ENCODE measurements at regions not wholly inside any gene's neighbourhood (a gene's known extent, or its start where the extent isn't known, plus 50 kb on each side); places are given as distances from the start of the nearest gene placed in this dataset.

DNA sequence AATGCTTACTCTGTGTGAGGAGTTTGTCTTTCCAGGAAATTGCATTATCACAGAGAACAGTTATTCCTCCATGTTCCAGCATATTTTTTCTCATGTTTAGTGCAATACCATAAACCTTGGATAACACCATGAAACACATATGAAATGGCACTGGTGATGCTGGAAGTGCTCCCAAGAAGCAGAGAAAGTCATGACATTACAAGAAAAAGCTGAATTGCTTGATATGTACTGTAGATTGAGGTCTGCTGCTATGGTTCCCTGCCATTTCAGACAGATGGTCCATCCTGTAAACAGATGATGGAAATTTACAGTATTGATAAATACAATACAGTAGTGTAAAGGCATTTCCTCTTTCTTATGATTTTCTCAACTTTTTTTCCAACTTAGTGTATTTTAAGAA, 422.1 kb downstream of the LRRIQ3 start:
- TF ChIP-seq POLR2A (IDR thresholded peaks at IDR 0.05): no peak
- TF ChIP-seq, protein P1, sequence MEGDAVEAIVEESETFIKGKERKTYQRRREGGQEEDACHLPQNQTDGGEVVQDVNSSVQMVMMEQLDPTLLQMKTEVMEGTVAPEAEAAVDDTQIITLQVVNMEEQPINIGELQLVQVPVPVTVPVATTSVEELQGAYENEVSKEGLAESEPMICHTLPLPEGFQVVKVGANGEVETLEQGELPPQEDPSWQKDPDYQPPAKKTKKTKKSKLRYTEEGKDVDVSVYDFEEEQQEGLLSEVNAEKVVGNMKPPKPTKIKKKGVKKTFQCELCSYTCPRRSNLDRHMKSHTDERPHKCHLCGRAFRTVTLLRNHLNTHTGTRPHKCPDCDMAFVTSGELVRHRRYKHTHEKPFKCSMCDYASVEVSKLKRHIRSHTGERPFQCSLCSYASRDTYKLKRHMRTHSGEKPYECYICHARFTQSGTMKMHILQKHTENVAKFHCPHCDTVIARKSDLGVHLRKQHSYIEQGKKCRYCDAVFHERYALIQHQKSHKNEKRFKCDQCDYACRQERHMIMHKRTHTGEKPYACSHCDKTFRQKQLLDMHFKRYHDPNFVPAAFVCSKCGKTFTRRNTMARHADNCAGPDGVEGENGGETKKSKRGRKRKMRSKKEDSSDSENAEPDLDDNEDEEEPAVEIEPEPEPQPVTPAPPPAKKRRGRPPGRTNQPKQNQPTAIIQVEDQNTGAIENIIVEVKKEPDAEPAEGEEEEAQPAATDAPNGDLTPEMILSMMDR (IDR thresholded peaks at IDR 0.05): no peak

DNA sequence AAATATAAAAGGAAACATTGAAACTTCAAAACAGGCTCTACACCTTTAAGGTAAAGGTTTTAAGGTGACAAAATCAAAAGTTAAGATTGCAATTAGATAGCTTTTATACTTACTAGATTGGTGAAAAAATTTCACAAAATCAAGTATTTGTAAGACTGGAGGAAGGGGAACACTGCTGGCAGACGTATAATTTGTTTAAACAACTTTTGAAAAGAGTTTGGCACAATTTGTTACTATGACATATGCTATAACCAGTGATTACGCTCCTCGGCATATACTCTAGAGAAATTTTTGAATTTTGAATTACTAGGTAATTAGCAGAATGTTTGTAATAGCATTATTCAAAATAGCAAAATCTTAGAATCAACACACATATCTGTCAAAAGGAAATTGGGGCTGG, 425.0 kb downstream of the LRRIQ3 start:
- no peak for TF ChIP-seq POLR2A (IDR thresholded peaks at IDR 0.05)
- TF ChIP-seq, protein P1 (IDR thresholded peaks at IDR 0.05): no peak
- intact Hi-C loops (cut with DNase I; ENCODE audit: low total_unique reads): no loop called here
- H3K36me3 ChIP-seq (ENCODE audit: low read depth, missing control alignments): no peaks in the 10 kb centered on the region
- H3K27me3 ChIP-seq: no peaks in the 10 kb centered on the region
- no peak overlapping the region for H3K27ac ChIP-seq
- H3K4me3 ChIP-seq: no peak overlapping the region
- H3K4me1 ChIP-seq: no peaks in the 10 kb centered on the region
- 82 to 86% methylated on average over 3 of the region's 3 CpGs for WGBS, 2 donors
- no peaks in the 10 kb centered on the region for H3K9me3 ChIP-seq
- no peak for DNase-seq

More for the DNA sequence above, 422.1 kb downstream of the LRRIQ3 start:
- Histone ChIP-seq H3K9me3 (no peaks in the 10 kb centered on the region), H3K27ac (no peak overlapping the region), H3K4me3 (no peak overlapping the region), H3K36me3 (ENCODE audit: low read depth, missing control alignments) (no peaks in the 10 kb centered on the region), H3K27me3 (no peaks in the 10 kb centered on the region), H3K4me1 (no peaks in the 10 kb centered on the region)
- no peak for DNase-seq
- intact Hi-C loops (cut with DNase I; ENCODE audit: low total_unique reads): no loop called here

DNA sequence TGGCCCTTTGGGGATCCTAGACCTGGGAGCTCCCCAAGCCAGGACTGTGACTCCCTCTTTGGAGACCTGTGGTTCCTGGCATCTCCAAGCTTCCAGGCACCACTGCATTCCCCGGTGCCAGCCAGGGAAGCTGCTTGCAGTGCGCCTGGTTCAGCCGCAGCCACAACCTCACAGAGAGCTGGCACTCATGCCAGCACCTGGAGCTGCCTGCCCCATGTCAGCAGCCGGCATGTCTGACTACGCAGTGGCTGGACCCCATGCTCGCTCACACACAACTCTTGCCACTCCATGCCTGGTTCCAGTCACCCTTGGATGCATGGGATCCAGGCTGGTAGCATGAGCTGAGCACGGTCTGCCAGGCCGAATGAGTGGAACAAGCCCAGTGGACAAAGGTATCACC, 426.6 kb downstream of the LRRIQ3 start:
- no peak overlapping the region for H3K4me3 ChIP-seq
- H3K4me1 ChIP-seq: no peaks in the 10 kb centered on the region
- no peaks in the 10 kb centered on the region for H3K27me3 ChIP-seq
- H3K27ac ChIP-seq: no peak overlapping the region
- WGBS, 2 donors: 83 to 93% methylated on average over 2 to 8 of the region's 8 CpGs
- H3K9me3 ChIP-seq: no peaks in the 10 kb centered on the region
- intact Hi-C loops (cut with DNase I; ENCODE audit: low total_unique reads): no loop called here
- no peak for DNase-seq
- H3K36me3 ChIP-seq (ENCODE audit: low read depth, missing control alignments): no peaks in the 10 kb centered on the region
- TF ChIP-seq, protein P1 (IDR thresholded peaks at IDR 0.05): no peak
- no peak for TF ChIP-seq POLR2A (IDR thresholded peaks at IDR 0.05)

DNA sequence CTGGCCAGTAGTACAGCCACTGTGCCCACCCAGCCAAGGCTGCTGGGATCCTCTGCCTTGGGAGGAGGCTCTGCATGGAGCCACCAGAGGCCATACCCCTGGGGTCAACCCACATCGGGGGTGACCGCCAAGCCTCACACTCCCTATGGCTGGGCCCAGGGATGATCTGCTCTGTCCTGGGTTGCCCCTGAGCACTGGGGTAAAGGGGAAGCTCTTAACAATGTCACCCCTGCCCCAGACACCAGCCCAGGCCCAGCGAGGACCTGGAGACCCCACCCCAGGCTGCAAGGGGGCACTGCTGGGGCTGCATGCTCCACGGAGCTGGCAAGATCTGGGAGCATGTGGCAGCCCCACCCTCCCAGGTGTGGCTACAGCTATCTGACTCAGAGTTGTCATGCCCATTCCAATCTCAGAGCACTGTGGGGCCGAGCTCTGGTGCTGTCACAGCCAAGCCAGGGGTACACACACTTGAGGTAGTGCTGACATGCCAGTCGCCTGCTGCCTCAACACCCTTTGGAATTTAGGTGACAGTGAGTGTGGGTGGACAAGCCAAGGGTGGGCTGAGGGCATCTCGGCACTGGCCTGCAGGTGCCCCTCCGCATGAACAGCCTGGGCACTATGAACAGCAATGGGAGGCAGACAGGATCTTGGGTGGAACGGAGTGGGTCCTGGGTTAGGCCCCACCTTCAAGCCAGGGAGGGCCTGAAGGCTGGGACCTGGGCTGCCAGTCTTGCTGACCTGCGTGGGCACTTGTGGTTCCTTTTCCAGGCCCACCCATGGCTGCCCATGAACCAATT, 427.7 kb downstream of the LRRIQ3 start:
- H3K36me3 ChIP-seq (ENCODE audit: low read depth, missing control alignments): no peaks in the 10 kb centered on the region
- H3K9me3 ChIP-seq: no peaks in the 10 kb centered on the region
- no peak for DNase-seq
- intact Hi-C loops (cut with DNase I; ENCODE audit: low total_unique reads): no loop called here
- WGBS, 2 donors: 94 to 100% methylated on average over 5 to 10 of the region's 10 CpGs
- H3K27ac ChIP-seq: no peak overlapping the region
- H3K27me3 ChIP-seq: no peaks in the 10 kb centered on the region
- H3K4me1 ChIP-seq: no peaks in the 10 kb centered on the region
- H3K4me3 ChIP-seq: no peak overlapping the region
- no peak for TF ChIP-seq POLR2A (IDR thresholded peaks at IDR 0.05)
- TF ChIP-seq, protein P1 (IDR thresholded peaks at IDR 0.05): no peak

DNA sequence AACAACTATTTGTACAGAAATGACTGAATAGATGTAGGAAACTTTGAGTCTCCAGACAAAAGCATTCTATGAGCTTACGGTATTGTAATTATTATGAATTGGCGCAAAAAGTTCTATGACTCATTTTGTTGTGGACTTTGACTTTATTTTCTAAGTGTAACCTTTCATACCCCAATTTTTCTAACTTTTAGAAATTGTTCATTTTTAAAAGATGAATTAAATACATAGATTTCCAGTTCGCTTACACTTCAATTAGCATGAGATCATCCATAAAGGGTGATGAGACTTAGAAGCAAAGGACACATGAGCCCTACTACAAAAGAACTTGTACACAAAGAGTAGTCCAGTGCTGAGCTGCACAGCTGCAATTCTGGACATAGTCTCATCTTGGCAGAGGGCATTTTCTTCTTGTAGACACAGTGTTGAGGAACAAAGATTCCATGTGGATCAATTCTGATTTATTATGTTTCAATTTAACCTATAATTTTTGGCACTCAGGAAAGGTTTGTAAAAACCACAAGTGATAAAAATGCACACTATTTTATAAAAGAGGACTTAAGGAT, 431.1 kb downstream of the LRRIQ3 start:
- H3K27me3 ChIP-seq: no peaks in the 10 kb centered on the region
- TF ChIP-seq, protein P1 (IDR thresholded peaks at IDR 0.05): no peak
- TF ChIP-seq POLR2A (IDR thresholded peaks at IDR 0.05): no peak
- H3K27ac ChIP-seq: no peak overlapping the region
- H3K4me1 ChIP-seq: no peaks in the 10 kb centered on the region
- H3K36me3 ChIP-seq (ENCODE audit: low read depth, missing control alignments): no peaks in the 10 kb centered on the region
- no peak overlapping the region for H3K4me3 ChIP-seq
- intact Hi-C loops (cut with DNase I; ENCODE audit: low total_unique reads): no loop called here
- WGBS, 2 donors: 88 to 93% methylated on average over 3 of the region's 3 CpGs
- DNase-seq: no peak
- H3K9me3 ChIP-seq: no peaks in the 10 kb centered on the region

Data from testis (tissue), 2 donors.